H1 (cell line): ENCODE measurements at regions not wholly inside any gene's neighbourhood (a gene's known extent, or its start where the extent isn't known, plus 50 kb on each side); places are given as distances from the start of the nearest gene placed in this dataset.

Experiments used
- CTCF ChIA-PET: fragments of 300-600 bp; sonication (Branson Sonifier 250); formaldehyde crosslinking; loops from one replicate; lab custom pipeline; 2021; ENCODE audit not compliant: partially characterized antibody; lab: Charles Lee
- POLR2A ChIA-PET: fragments of 300-600 bp; sonication (Branson Sonifier 250); formaldehyde crosslinking; loops from one replicate; lab custom pipeline; 2021; ENCODE audit warnings: inconsistent platforms; ENCODE audit not compliant: partially characterized antibody; lab: Charles Lee
- DNase-seq, 2 experiments: peaks; one replicate each; pipeline versions ENCODE4 v3.0.0 to v3.0.0-alpha.2; 2010 to 2022; ENCODE audit warnings: low spot score in 2 of 2, low read depth in 1 of 2, mixed read lengths in 1 of 2
- FAIRE-seq: peaks from 2 replicates; lab custom pipeline; 2011; peaks lifted over from hg19 to GRCh38; lab: Jason Lieb, UNC
- H2AFZ ChIP-seq: 2 replicates; pipeline ENCODE4 v1.8.1; 2012; ENCODE audit warnings: low read length, inconsistent platforms
- H2AK5ac ChIP-seq: 2 replicates; pipeline ENCODE4 v1.6.1; 2013; ENCODE audit warnings: low read depth, low read length
- H2BK120ac ChIP-seq: replicated peaks from 2 replicates; pipeline ENCODE3; 2013; ENCODE audit warnings: low read depth, low read length, inconsistent platforms
- H2BK12ac ChIP-seq: 2 replicates; pipeline ENCODE4 v1.6.1; 2013; ENCODE audit warnings: low read depth, low read length
- H2BK15ac ChIP-seq: 2 replicates; pipeline ENCODE4 v1.6.1; 2013; ENCODE audit warnings: low read length
- H2BK20ac ChIP-seq: 2 replicates; pipeline ENCODE4 v1.6.1; 2013; ENCODE audit warnings: low read length
- H2BK5ac ChIP-seq: 2 replicates; pipeline ENCODE4 v1.6.1; 2013; ENCODE audit warnings: low read depth, low read length
- H3K14ac ChIP-seq: 2 replicates; pipeline ENCODE4 v1.6.1; 2013; ENCODE audit warnings: inconsistent platforms; ENCODE audit not compliant: insufficient read length
- H3K18ac ChIP-seq: 2 replicates; pipeline ENCODE4 v1.6.1; 2013; ENCODE audit warnings: low read length; ENCODE audit errors: extremely low read depth
- H3K23ac ChIP-seq: 2 replicates; pipeline ENCODE4 v1.6.1; 2013; ENCODE audit warnings: inconsistent platforms; ENCODE audit not compliant: insufficient read length
- H3K23me2 ChIP-seq: 2 replicates; pipeline ENCODE4 v1.6.1; 2013; ENCODE audit warnings: low read depth, low read length
- H3K27ac ChIP-seq: 2 replicates; pipeline ENCODE4 v1.6.1; 2011; ENCODE audit warnings: low read depth, low read length, inconsistent platforms
- H3K27me3 ChIP-seq, 4 experiments: replicated peaks in 1 of 4; 1 replicate in 1 of 4; 2 replicates in 3 of 4; pipeline versions ENCODE4 v1.6.1 to v1.8.1; 2011 to 2013; ENCODE audit warnings: low read length in 3 of 4, mild to moderate bottlenecking in 3 of 4, inconsistent platforms in 2 of 4, mixed read lengths in 2 of 4, moderate library complexity in 1 of 4; ENCODE audit not compliant: control insufficient read depth in 3 of 4, insufficient read depth in 3 of 4; ENCODE audit errors: extremely low read depth in 1 of 4
- H3K36me3 ChIP-seq, 4 experiments: 2 replicates each; pipeline versions ENCODE4 v1.6.1 to v1.8.1; 2011 to 2013; ENCODE audit warnings: mild to moderate bottlenecking in 4 of 4, low read length in 3 of 4, moderate library complexity in 2 of 4, control low read depth in 1 of 4, inconsistent platforms in 1 of 4; ENCODE audit not compliant: insufficient read depth in 4 of 4, control insufficient read depth in 2 of 4
- H3K4ac ChIP-seq: replicated peaks from 2 replicates; pipeline ENCODE3; 2013; ENCODE audit warnings: low read length, low read depth, mixed read lengths, inconsistent platforms; ENCODE audit not compliant: insufficient read length
- H3K4me1 ChIP-seq, 4 experiments: replicated peaks in 1 of 4; 1 replicate in 1 of 4; 2 replicates in 3 of 4; pipeline versions ENCODE4 v1.6.1 to v1.8.1; 2011 to 2013; ENCODE audit warnings: low read length in 3 of 4, inconsistent platforms in 2 of 4, mixed read lengths in 1 of 4; ENCODE audit not compliant: insufficient read depth in 4 of 4, control insufficient read depth in 3 of 4
- H3K4me2 ChIP-seq, 2 experiments: 2 replicates each; pipeline versions ENCODE4 v1.6.1 to v1.8.1; 2011 to 2013; ENCODE audit warnings: low read depth in 2 of 2, low read length in 2 of 2, control low read depth in 1 of 2, inconsistent platforms in 1 of 2, mild to moderate bottlenecking in 1 of 2; ENCODE audit not compliant: insufficient read depth in 1 of 2
- H3K4me3 ChIP-seq, 4 experiments: fragments of 200-600, 300-600 bp in 1 of 4; sonication (generic), shearing (Covaris generic), sonication (Bioruptor Twin) in 1 of 4; 2 replicates each; pipeline versions ENCODE4 v1.5.1 to v1.8.1; 2011 to 2016; ENCODE audit warnings: low read length in 4 of 4, low read depth in 3 of 4, control low read depth in 2 of 4, inconsistent platforms in 2 of 4, mild to moderate bottlenecking in 2 of 4, mixed read lengths in 1 of 4, moderate library complexity in 1 of 4; ENCODE audit not compliant: insufficient read depth in 2 of 4; ENCODE audit errors: extremely low read depth in 1 of 4
- H3K56ac ChIP-seq: replicated peaks from 2 replicates; pipeline ENCODE3; 2013; ENCODE audit warnings: low read depth, mild to moderate bottlenecking, mixed read lengths, low read length, inconsistent platforms; ENCODE audit not compliant: insufficient read length
- H3K79me1 ChIP-seq: 2 replicates; pipeline ENCODE4 v1.6.1; 2013; ENCODE audit warnings: low read depth, low read length, control low read depth
- H3K79me2 ChIP-seq, 2 experiments: 2 replicates each; pipeline versions ENCODE4 v1.6.1 to v1.8.1; 2012 to 2013; ENCODE audit warnings: low read length in 2 of 2, mild to moderate bottlenecking in 2 of 2, inconsistent platforms in 1 of 2; ENCODE audit not compliant: insufficient read depth in 2 of 2, control insufficient read depth in 1 of 2
- H3K9ac ChIP-seq, 4 experiments: replicated peaks in 1 of 4; 1 replicate in 1 of 4; 2 replicates in 3 of 4; pipeline versions ENCODE4 v1.6.1 to v1.8.1; 2011 to 2013; ENCODE audit warnings: low read depth in 3 of 4, low read length in 3 of 4, control low read depth in 2 of 4, mild to moderate bottlenecking in 2 of 4, moderate library complexity in 2 of 4, inconsistent platforms in 1 of 4; ENCODE audit errors: extremely low read depth in 1 of 4
- H3K9me3 ChIP-seq, 2 experiments: 2 replicates each; pipeline versions ENCODE4 v1.6.1 to v1.8.1; 2012 to 2013; ENCODE audit warnings: mild to moderate bottlenecking in 2 of 2, moderate library complexity in 2 of 2, control low read depth in 1 of 2, inconsistent platforms in 1 of 2, low read depth in 1 of 2, low read length in 1 of 2, mixed read lengths in 1 of 2; ENCODE audit not compliant: insufficient read depth in 2 of 2
- H4K20me1 ChIP-seq, 2 experiments: replicated peaks in 1 of 2; 2 replicates each; pipeline versions ENCODE3 to v1.8.1; 2011 to 2013; ENCODE audit warnings: inconsistent platforms in 2 of 2, low read length in 2 of 2, mild to moderate bottlenecking in 1 of 2; ENCODE audit not compliant: insufficient read depth in 2 of 2, control insufficient read depth in 1 of 2
- H4K5ac ChIP-seq: 2 replicates; pipeline ENCODE4 v1.6.1; 2013; ENCODE audit warnings: low read length, low read depth, mixed read lengths, inconsistent platforms; ENCODE audit not compliant: insufficient read length
- H4K8ac ChIP-seq: 2 replicates; pipeline ENCODE4 v1.8.0; 2013; ENCODE audit warnings: mild to moderate bottlenecking, moderate library complexity, low read length, inconsistent platforms; ENCODE audit not compliant: insufficient read depth; ENCODE audit errors: extremely low read depth
- H4K91ac ChIP-seq: replicated peaks from 2 replicates; pipeline ENCODE3; 2013; ENCODE audit warnings: low read length, mixed read lengths, inconsistent platforms; ENCODE audit not compliant: insufficient read length
- CBX5 ChIP-seq: fragments of 300-800, 300-1000 bp; sonication (generic); IDR thresholded peaks from 2 replicates; pipeline ENCODE4 v1.7.1; 2016; ENCODE audit warnings: antibody characterized with exemption, low read length, low read depth
- CHD2 ChIP-seq: IDR thresholded peaks from 2 replicates; pipeline ENCODE4 v1.6.1; 2012; ENCODE audit warnings: low read length, improper control_type of control experiment
- CREB1 ChIP-seq: IDR thresholded peaks from 2 replicates; pipeline ENCODE4 v1.6.1; 2012; ENCODE audit warnings: inconsistent platforms
- EP300 ChIP-seq, 2 experiments: IDR thresholded peaks; 1 replicate in 1 of 2; 2 replicates in 1 of 2; pipeline ENCODE4 v1.6.1; 2011 to 2012; ENCODE audit warnings: low read depth in 2 of 2, low read length in 2 of 2, mild to moderate bottlenecking in 2 of 2, borderline replicate concordance in 1 of 2, inconsistent platforms in 1 of 2, moderate library complexity in 1 of 2
- HDAC6 ChIP-seq: IDR thresholded peaks from one replicate; pipeline ENCODE4 v1.7.1; 2012; ENCODE audit warnings: low read depth, mild to moderate bottlenecking, inconsistent platforms, low read length, moderate library complexity
- KDM4A ChIP-seq: IDR thresholded peaks from one replicate; pipeline ENCODE4 v1.7.1; 2012; ENCODE audit warnings: low read depth, mild to moderate bottlenecking, moderate library complexity, low read length, inconsistent platforms; ENCODE audit not compliant: severe bottlenecking
- MAFK ChIP-seq: IDR thresholded peaks from 2 replicates; pipeline ENCODE4 v1.6.1; 2012; ENCODE audit warnings: low read depth, mild to moderate bottlenecking, improper control_type of control experiment, low read length
- PHF8 ChIP-seq: fragments of 200-600 bp; sonication (generic); conservative IDR thresholded peaks from 2 replicates; pipeline ENCODE4 v1.7.1; 2012; ENCODE audit warnings: low read depth, mild to moderate bottlenecking, inconsistent platforms, low read length, moderate library complexity
- RAD21 ChIP-seq, 2 experiments: IDR thresholded peaks in 1 of 2; conservative IDR thresholded peaks in 1 of 2; 2 replicates each; pipeline ENCODE4 v1.6.1; 2011; ENCODE audit warnings: low read depth in 2 of 2, low read length in 2 of 2, improper control_type of control experiment in 1 of 2, inconsistent platforms in 1 of 2, mild to moderate bottlenecking in 1 of 2, moderate library complexity in 1 of 2
- RBBP5 ChIP-seq: IDR thresholded peaks from 2 replicates; pipeline ENCODE4 v1.7.1; 2012; ENCODE audit warnings: low read depth, mild to moderate bottlenecking, inconsistent platforms, low read length, moderate library complexity, borderline replicate concordance
- WGBS, 2 experiments: shearing (Covaris generic) in 1 of 2; methylation state at CpG; one replicate each; pipeline versions ENCODE4 v1.1.6 to v1.1.7; 2013 to 2015; ENCODE audit warnings: low lambda C conversion rate in 2 of 2, mixed read lengths in 2 of 2, inconsistent platforms in 1 of 2, low coverage in 1 of 2, missing lambda C conversion rate in 1 of 2; ENCODE audit not compliant: insufficient replicate concordance in 2 of 2, insufficient coverage in 1 of 2, insufficient read length in 1 of 2; ENCODE audit errors: extremely low coverage in 1 of 2, missing lambda C conversion rate in 1 of 2; 5-methylcytosine and 5-hydroxymethylcytosine counted together
- TF ChIP-seq, protein P1 (sequence below): IDR thresholded peaks from 2 replicates; pipeline ENCODE4 v1.6.1; 2012; ENCODE audit warnings: low read length, inconsistent platforms
- TF ChIP-seq, protein P2 (sequence below): IDR thresholded peaks from 2 replicates; pipeline ENCODE4 v1.6.1; 2011; ENCODE audit warnings: low read depth, mild to moderate bottlenecking, low read length; ENCODE audit not compliant: insufficient read depth

DNA sequence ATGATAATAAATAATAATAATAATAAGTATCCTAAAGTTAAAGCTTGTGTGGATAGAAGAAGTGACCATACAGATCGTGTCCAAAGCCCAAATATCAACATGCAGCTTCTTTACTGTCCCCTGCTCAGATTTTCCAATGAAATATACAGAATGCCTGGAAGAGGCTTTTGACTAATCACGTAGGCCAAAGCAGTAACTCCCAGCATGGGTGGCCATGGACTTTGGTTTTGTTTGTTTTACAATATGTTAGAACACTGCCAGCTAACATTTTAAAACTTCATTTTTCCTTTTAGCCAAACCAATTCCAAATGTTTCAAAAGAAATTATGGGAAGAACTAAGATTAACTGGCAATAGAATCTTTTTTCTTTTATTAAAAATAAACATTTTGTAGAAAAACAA lies 400.0 kb upstream of the FLRT2 start:
- no peaks in the 10 kb centered on the region for H3K9me3 ChIP-seq
- H2BK5ac ChIP-seq: no peak overlapping the region
- POLR2A ChIA-PET: no interaction called here
- TF ChIP-seq, protein P1, sequence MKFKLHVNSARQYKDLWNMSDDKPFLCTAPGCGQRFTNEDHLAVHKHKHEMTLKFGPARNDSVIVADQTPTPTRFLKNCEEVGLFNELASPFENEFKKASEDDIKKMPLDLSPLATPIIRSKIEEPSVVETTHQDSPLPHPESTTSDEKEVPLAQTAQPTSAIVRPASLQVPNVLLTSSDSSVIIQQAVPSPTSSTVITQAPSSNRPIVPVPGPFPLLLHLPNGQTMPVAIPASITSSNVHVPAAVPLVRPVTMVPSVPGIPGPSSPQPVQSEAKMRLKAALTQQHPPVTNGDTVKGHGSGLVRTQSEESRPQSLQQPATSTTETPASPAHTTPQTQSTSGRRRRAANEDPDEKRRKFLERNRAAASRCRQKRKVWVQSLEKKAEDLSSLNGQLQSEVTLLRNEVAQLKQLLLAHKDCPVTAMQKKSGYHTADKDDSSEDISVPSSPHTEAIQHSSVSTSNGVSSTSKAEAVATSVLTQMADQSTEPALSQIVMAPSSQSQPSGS: no peak
- no peak for TF ChIP-seq PHF8
- TF ChIP-seq HDAC6: no peak
- no peak for TF ChIP-seq CREB1
- TF ChIP-seq, protein P2, sequence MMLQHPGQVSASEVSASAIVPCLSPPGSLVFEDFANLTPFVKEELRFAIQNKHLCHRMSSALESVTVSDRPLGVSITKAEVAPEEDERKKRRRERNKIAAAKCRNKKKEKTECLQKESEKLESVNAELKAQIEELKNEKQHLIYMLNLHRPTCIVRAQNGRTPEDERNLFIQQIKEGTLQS: no peak
- no peak for TF ChIP-seq CBX5
- no peak for TF ChIP-seq RAD21 (IDR thresholded peaks at IDR 0.05 in 1 of 2, conservative IDR thresholded peaks at IDR 0.05 in 1 of 2; ENCODE audit: low read depth in 2 of 2, low read length in 2 of 2)
- TF ChIP-seq KDM4A: no peak
- no peak for TF ChIP-seq EP300 (IDR thresholded peaks at IDR 0.05; ENCODE audit: borderline replicate concordance in 1 of 2, low read depth in 2 of 2, low read length in 2 of 2)
- TF ChIP-seq RBBP5: no peak
- no peak for TF ChIP-seq CHD2
- TF ChIP-seq MAFK: no peak

More for the DNA sequence above, 400.0 kb upstream of the FLRT2 start:
- H3K4ac ChIP-seq: no peak overlapping the region
- no peak overlapping the region for H2BK15ac ChIP-seq
- H2BK120ac ChIP-seq: no peak overlapping the region
- no peaks in the 10 kb centered on the region for H3K79me1 ChIP-seq
- H2AK5ac ChIP-seq: no peak overlapping the region
- no peak overlapping the region for H3K56ac ChIP-seq
- no peak overlapping the region for H2BK20ac ChIP-seq
- no peaks in the 10 kb centered on the region; the same call in 1 of the 2 replicates for H3K23me2 ChIP-seq
- no peak overlapping the region for H4K5ac ChIP-seq
- H3K36me3 ChIP-seq: no peaks in the 10 kb centered on the region
- H4K20me1 ChIP-seq: no peaks in the 10 kb centered on the region
- 98% methylated on average over 2 of the region's 2 CpGs; no CpG with 5 or more reads in 1 of the 2 experiments for WGBS, 2 experiments
- no peak overlapping the region for H4K91ac ChIP-seq
- H3K18ac ChIP-seq: no peak overlapping the region
- H4K8ac ChIP-seq: no peak overlapping the region
- H3K79me2 ChIP-seq: no peaks in the 10 kb centered on the region
- H3K4me2 ChIP-seq: no peak overlapping the region
- no peak overlapping the region for H3K23ac ChIP-seq
- FAIRE-seq (no peak), DNase-seq (no peak)
- H3K4me3 ChIP-seq: no peak overlapping the region
- no peak overlapping the region for H3K9ac ChIP-seq
- no peaks in the 10 kb centered on the region for H3K27me3 ChIP-seq
- no peak overlapping the region for H3K14ac ChIP-seq
- CTCF ChIA-PET: interaction anchor here (0.9 to 1.7 kb wide), 4 partner anchors 67 to 677 kb away, joined by 3 read pairs; no protein-coding TSS in a partner anchor
- H3K27ac ChIP-seq: no peak overlapping the region
- no peak overlapping the region for H2BK12ac ChIP-seq
- no peak overlapping the region for H2AFZ ChIP-seq
- H3K4me1 ChIP-seq: no peaks in the 10 kb centered on the region
